Parathyroid adenoma (tissue), 2 donors: ENCODE measurements at regions not wholly inside any gene's neighbourhood (a gene's known extent, or its start where the extent isn't known, plus 50 kb on each side); places are given as distances from the start of the nearest gene placed in this dataset.

Source experiments
- H2AFZ ChIP-seq: fragments of 300-600 bp; sonication (generic); one replicate; pipeline ENCODE4 v1.7.0; 2017; ENCODE audit warnings: antibody characterized with exemption, mild to moderate bottlenecking
- H3K27ac ChIP-seq: fragments of 300-600 bp; sonication (generic); one replicate; pipeline ENCODE4 v1.7.0; 2017
- H3K27me3 ChIP-seq: fragments of 300-600 bp; sonication (generic); one replicate; pipeline ENCODE4 v1.7.0; 2017; ENCODE audit warnings: low read length; ENCODE audit not compliant: control insufficient read depth, insufficient read depth
- H3K36me3 ChIP-seq: fragments of 300-600 bp; sonication (generic); one replicate; pipeline ENCODE4 v1.7.0; 2017; ENCODE audit warnings: low read length; ENCODE audit not compliant: control insufficient read depth, insufficient read depth
- H3K4me1 ChIP-seq: fragments of 300-600 bp; sonication (generic); one replicate; pipeline ENCODE4 v1.7.0; 2017; ENCODE audit warnings: control low read depth
- H3K4me2 ChIP-seq: fragments of 300-600 bp; sonication (generic); one replicate; pipeline ENCODE4 v1.7.0; 2017; ENCODE audit warnings: low read length
- H3K4me3 ChIP-seq: fragments of 300-600 bp; sonication (generic); one replicate; pipeline ENCODE4 v1.7.0; 2017; ENCODE audit warnings: low read depth, low read length
- H3K79me2 ChIP-seq: fragments of 300-600 bp; sonication (generic); one replicate; pipeline ENCODE4 v1.7.0; 2017; ENCODE audit warnings: control low read depth
- H3K9ac ChIP-seq: fragments of 300-600 bp; sonication (generic); one replicate; pipeline ENCODE4 v1.7.0; 2017; ENCODE audit warnings: mild to moderate bottlenecking
- H3K9me3 ChIP-seq: fragments of 300-600 bp; sonication (generic); one replicate; pipeline ENCODE4 v1.7.0; 2017; ENCODE audit warnings: low read length; ENCODE audit not compliant: control insufficient read depth
- CTCF ChIP-seq: fragments of 300-600 bp; sonication (generic); IDR thresholded peaks from one replicate; pipeline ENCODE4 v1.7.0; 2017; ENCODE audit warnings: antibody characterized with exemption, mild to moderate bottlenecking
- donor health status: primary hyperparathyroidism.

GRCh38 chr7:81285142-81285871 is 366.5 kb upstream of the SEMA3C start:
- H3K27ac ChIP-seq, result no peak overlapping the region

GRCh38 chr7:81284576-81284975 is 365.7 kb upstream of the SEMA3C start:
- Histone ChIP-seq H3K9ac (no peak overlapping the region), H3K36me3 (no peaks in the 10 kb centered on the region), H3K4me2 (no peak overlapping the region), H3K4me1 (no peaks in the 10 kb centered on the region), H3K27ac (no peak overlapping the region), H2AFZ (no peak overlapping the region), H3K9me3 (no peaks in the 10 kb centered on the region), H3K79me2 (no peaks in the 10 kb centered on the region), H3K27me3 (no peaks in the 10 kb centered on the region), H3K4me3 (no peak overlapping the region)
- TF ChIP-seq CTCF, result no peak

More at GRCh38 chr7:81285142-81285871, 366.5 kb upstream of the SEMA3C start:
- Histone ChIP-seq H3K4me1 (no peaks in the 10 kb centered on the region), H3K27me3 (no peaks in the 10 kb centered on the region), H3K79me2 (no peaks in the 10 kb centered on the region), H3K9ac (no peak overlapping the region), H3K4me2 (no peak overlapping the region), H3K9me3 (no peaks in the 10 kb centered on the region), H3K4me3 (no peak overlapping the region), H3K36me3 (no peaks in the 10 kb centered on the region), H2AFZ (no peak overlapping the region)
- TF ChIP-seq CTCF, result no peak

- Histone ChIP-seq H3K27me3 (no peaks in the 10 kb centered on the region), H3K4me2 (no peak overlapping the region), H2AFZ (no peak overlapping the region), H3K9ac (no peak overlapping the region), H3K4me3 (no peak overlapping the region), H3K4me1 (no peaks in the 10 kb centered on the region), H3K79me2 (no peaks in the 10 kb centered on the region), H3K36me3 (no peaks in the 10 kb centered on the region), H3K27ac (no peak overlapping the region), H3K9me3 (no peaks in the 10 kb centered on the region)
- no peak for TF ChIP-seq CTCF
These were observed 361.7 kb upstream of the SEMA3C start for GRCh38 chr7:81280531-81280930.

- Histone ChIP-seq H3K79me2 (no peaks in the 10 kb centered on the region), H2AFZ (no peak overlapping the region), H3K27me3 (no peaks in the 10 kb centered on the region), H3K27ac (no peak overlapping the region), H3K9me3 (no peaks in the 10 kb centered on the region), H3K4me1 (no peaks in the 10 kb centered on the region), H3K4me3 (no peak overlapping the region), H3K9ac (no peak overlapping the region), H3K36me3 (no peaks in the 10 kb centered on the region), H3K4me2 (no peak overlapping the region)
- TF ChIP-seq CTCF, result no peak
These were observed 358.8 kb upstream of the SEMA3C start for GRCh38 chr7:81277691-81278090.
